HG03097 (cell line): ENCODE measurements at regions not wholly inside any gene's neighbourhood (a gene's known extent, or its start where the extent isn't known, plus 50 kb on each side); places are given as distances from the start of the nearest gene placed in this dataset.

Experiments used
- ATAC-seq: cut with Tn5 transposase; IDR thresholded peaks from one replicate; pipeline ENCODE4 v1.9.1; 2021; ENCODE audit not compliant: unreplicated experiment, low FRiP score

GRCh38 chr2:146317959-146318358 is 1526.9 kb upstream of the ACVR2A start:
- ATAC-seq: no peak

GRCh38 chr2:146312899-146313298 is 1531.9 kb upstream of the ACVR2A start:
- ATAC-seq: no peak

- no peak for ATAC-seq
Measured at GRCh38 chr2:146305164-146305563, 1539.7 kb upstream of the ACVR2A start.

- ATAC-seq: no peak
Measured at GRCh38 chr2:146301287-146301686, 1543.5 kb upstream of the ACVR2A start.

- no peak for ATAC-seq
Measured at GRCh38 chr2:146295080-146295670, 1549.7 kb upstream of the ACVR2A start.

GRCh38 chr2:146287281-146287680 is 1557.5 kb upstream of the ACVR2A start:
- ATAC-seq: no peak

GRCh38 chr2:146278881-146279280 is 1565.9 kb upstream of the ACVR2A start:
- ATAC-seq: no peak

- no peak for ATAC-seq
Measured at GRCh38 chr2:146271131-146271831, 1573.5 kb upstream of the ACVR2A start.

GRCh38 chr2:146270618-146271017 is 1574.2 kb upstream of the ACVR2A start:
- no peak for ATAC-seq

GRCh38 chr2:146267093-146267492 is 1577.7 kb upstream of the ACVR2A start:
- ATAC-seq: no peak

GRCh38 chr2:146265656-146266055 is 1579.2 kb upstream of the ACVR2A start:
- no peak for ATAC-seq

GRCh38 chr2:146262606-146263005 is 1582.2 kb upstream of the ACVR2A start:
- no peak for ATAC-seq

GRCh38 chr2:146260551-146260950 is 1584.3 kb upstream of the ACVR2A start:
- no peak for ATAC-seq

GRCh38 chr2:146259816-146260215 is 1585.0 kb upstream of the ACVR2A start:
- no peak for ATAC-seq

GRCh38 chr2:146258071-146258470 is 1586.8 kb upstream of the ACVR2A start:
- ATAC-seq: no peak

- no peak for ATAC-seq
Measured at GRCh38 chr2:146252119-146252518, 1592.7 kb upstream of the ACVR2A start.

- ATAC-seq: no peak
Measured at GRCh38 chr2:146251328-146251727, 1593.5 kb upstream of the ACVR2A start.

- no peak for ATAC-seq
Measured at GRCh38 chr2:146246736-146247523, 1597.9 kb upstream of the ACVR2A start.

GRCh38 chr2:146246002-146246735 is 1598.7 kb upstream of the ACVR2A start:
- no peak for ATAC-seq

- ATAC-seq: no peak
Measured at GRCh38 chr2:146244830-146245229, 1600.0 kb upstream of the ACVR2A start.

GRCh38 chr2:146244131-146244530 is 1600.7 kb upstream of the ACVR2A start:
- ATAC-seq: no peak
